K562 (cell line): ENCODE measurements at regions not wholly inside any gene's neighbourhood (a gene's known extent, or its start where the extent isn't known, plus 50 kb on each side); places are given as distances from the start of the nearest gene placed in this dataset.

Experiments
- ATAC-seq: fragments of 200-7000 bp; cut with Tn5 transposase; 3 replicates; pipeline ENCODE4 v1.9.1; 2020; ENCODE audit warnings: moderate library complexity
- BruUV-seq: library from RNA; stranded (reverse); fragments of 400-500 nt; replicated peaks from 2 replicates; lab custom pipeline; 2021; lab: Mats Ljungman, UMichigan
- CTCF ChIA-PET: fragments of 300-600 bp; formaldehyde crosslinking; extraction: SDS; loops from one replicate; lab custom pipeline; 2021; ENCODE audit warnings: low intra/inter-chr PET ratio; lab: Yijun Ruan, JAX
- POLR2A ChIA-PET: fragments of 300-600, 350-650 bp; sonication (Branson Sonifier 250); formaldehyde crosslinking; extraction: SDS; loops from one replicate; lab custom pipeline; 2021; ENCODE audit warnings: antibody characterized with exemption, inconsistent platforms; lab: Yijun Ruan, JAX
- DNase-seq, 4 experiments: peaks; one replicate each; pipeline versions ENCODE4 v3.0.0 to v3.0.0-alpha.2; 2011 to 2018; ENCODE audit warnings: low spot score in 3 of 4, mixed read lengths in 3 of 4; ENCODE audit errors: extremely low read depth in 1 of 4
- FAIRE-seq: peaks from 2 replicates; lab custom pipeline; 2011; peaks lifted over from hg19 to GRCh38; lab: Jason Lieb, UNC
- H2AFZ ChIP-seq: 2 replicates; pipeline ENCODE4 v1.6.0; 2011; ENCODE audit warnings: low read depth, low read length, control low read depth, inconsistent platforms
- H3K27ac ChIP-seq: fragments of 200-600 bp; 3 replicates; pipeline ENCODE4 v1.8.0; 2011; ENCODE audit warnings: low read depth, mild to moderate bottlenecking, control low read depth, inconsistent platforms, low read length, moderate library complexity, mixed read lengths; ENCODE audit errors: extremely low read depth
- H3K27me3 ChIP-seq, 2 experiments: fragments of 300-600 bp in 1 of 2; 2 replicates in 1 of 2; 3 replicates in 1 of 2; pipeline versions ENCODE4 v1.6.0 to v1.8.0; 2011; ENCODE audit warnings: inconsistent platforms in 2 of 2, low read length in 2 of 2, mild to moderate bottlenecking in 1 of 2, mixed read lengths in 1 of 2, moderate library complexity in 1 of 2; ENCODE audit not compliant: control insufficient read depth in 2 of 2, insufficient read depth in 2 of 2
- H3K36me3 ChIP-seq: fragments of 300-600 bp; 3 replicates; pipeline ENCODE4 v1.8.0; 2011; ENCODE audit warnings: mild to moderate bottlenecking, low read length, inconsistent platforms; ENCODE audit not compliant: control insufficient read depth, insufficient read depth
- H3K4me1 ChIP-seq, 2 experiments: fragments of 200-600 bp in 1 of 2; replicated peaks in 1 of 2; 2 replicates in 1 of 2; 3 replicates in 1 of 2; pipeline versions ENCODE4 v1.5.1 to v1.8.0; 2011; ENCODE audit warnings: inconsistent platforms in 2 of 2, low read length in 2 of 2, mild to moderate bottlenecking in 1 of 2, mixed read lengths in 1 of 2, moderate library complexity in 1 of 2; ENCODE audit not compliant: control insufficient read depth in 2 of 2, insufficient read depth in 2 of 2
- H3K4me2 ChIP-seq: 2 replicates; pipeline ENCODE4 v1.6.1; 2011; ENCODE audit warnings: low read length, control low read depth, inconsistent platforms, mixed read lengths; ENCODE audit not compliant: insufficient read depth
- H3K4me3 ChIP-seq: fragments of 200-600 bp; sonication (generic), shearing (Covaris generic); 2 replicates; pipeline ENCODE4 v1.5.1; 2016; ENCODE audit warnings: control low read depth, inconsistent platforms
- H3K79me2 ChIP-seq: fragments of 200-600 bp; 3 replicates; pipeline ENCODE4 v1.8.0; 2011; ENCODE audit warnings: low read length, inconsistent platforms; ENCODE audit not compliant: control insufficient read depth, insufficient read depth
- H3K9ac ChIP-seq, 2 experiments: 2 replicates each; pipeline versions ENCODE4 v1.6.0 to v1.6.1; 2011; ENCODE audit warnings: low read depth in 2 of 2, low read length in 2 of 2, control low read depth in 1 of 2, inconsistent platforms in 1 of 2, mild to moderate bottlenecking in 1 of 2, mixed read lengths in 1 of 2; ENCODE audit not compliant: insufficient read depth in 1 of 2
- H3K9me1 ChIP-seq: one replicate; pipeline ENCODE4 v1.6.0; 2011; ENCODE audit warnings: inconsistent platforms, mild to moderate bottlenecking, low read length, moderate library complexity; ENCODE audit not compliant: control insufficient read depth, insufficient read depth
- H3K9me3 ChIP-seq: replicated peaks from 2 replicates; pipeline ENCODE4 v1.5.1; 2011; ENCODE audit warnings: low read depth, low read length, inconsistent platforms; ENCODE audit not compliant: control insufficient read depth, insufficient read depth
- H4K20me1 ChIP-seq: replicated peaks from 2 replicates; pipeline ENCODE4 v1.6.1; 2011; ENCODE audit warnings: low read length, inconsistent platforms, mixed read lengths; ENCODE audit not compliant: control insufficient read depth, insufficient read depth
- CHD2 ChIP-seq: IDR thresholded peaks from 2 replicates; pipeline ENCODE4 v1.6.1; 2011; ENCODE audit warnings: low read depth, low read length
- GTF3C2 ChIP-seq: IDR thresholded peaks from 3 replicates; pipeline ENCODE4 v1.6.1; 2011; ENCODE audit warnings: borderline replicate concordance, mild to moderate bottlenecking, moderate library complexity; ENCODE audit not compliant: insufficient read length; ENCODE audit errors: extremely low read depth
- KAT8 ChIP-seq: fragments of 450-650 bp; IDR thresholded peaks from 2 replicates; pipeline ENCODE4 v1.6.1; 2016; ENCODE audit warnings: low read depth, mild to moderate bottlenecking
- MAZ ChIP-seq, 2 experiments: fragments of 450-650 bp in 1 of 2; sonication (generic) in 1 of 2; formaldehyde crosslinking; IDR thresholded peaks in 1 of 2; conservative IDR thresholded peaks in 1 of 2; 2 replicates each; pipeline versions ENCODE4 v1.4.0 to v1.5.0; 2020; ENCODE audit warnings: mild to moderate bottlenecking in 1 of 2, missing genetic modification reagents in 1 of 2
- PHF8 ChIP-seq: fragments of 200-600 bp; sonication (generic); IDR thresholded peaks from 2 replicates; pipeline ENCODE4 v1.6.1; 2012; ENCODE audit warnings: mixed run types, mild to moderate bottlenecking, inconsistent platforms, low read length, moderate library complexity, borderline replicate concordance
- RBM14 ChIP-seq: fragments of 200-400 bp; formaldehyde crosslinking; IDR thresholded peaks from 2 replicates; pipeline ENCODE4 v1.6.1; 2018; ENCODE audit warnings: low read depth, mild to moderate bottlenecking, low read length, moderate library complexity, borderline replicate concordance; ENCODE audit not compliant: insufficient read depth
- SMAD4 ChIP-seq: fragments of 250-450 bp; sonication (Bioruptor Pico); conservative IDR thresholded peaks from 2 replicates; pipeline ENCODE4 v1.8.0; 2021; ENCODE audit warnings: inconsistent platforms, mild to moderate bottlenecking, moderate library complexity
- SMC3 ChIP-seq: conservative IDR thresholded peaks from 2 replicates; pipeline ENCODE4 v1.6.1; 2011; ENCODE audit warnings: low read depth, low read length, improper control_type of control experiment; ENCODE audit not compliant: insufficient read depth
- SP2 ChIP-seq: IDR thresholded peaks from 2 replicates; pipeline ENCODE4 v1.6.1; 2011; ENCODE audit warnings: mild to moderate bottlenecking, low read depth, low read length, moderate library complexity; ENCODE audit not compliant: poor library complexity, severe bottlenecking; ENCODE audit errors: extremely low read depth
- ZKSCAN8 ChIP-seq: fragments of 200-800 bp; sonication (Bioruptor generic); IDR thresholded peaks from 2 replicates; pipeline ENCODE4 v1.6.1; 2016; ENCODE audit warnings: missing genetic modification characterization, missing compliant biosample characterization
- ZNF511 ChIP-seq: sonication (generic); formaldehyde crosslinking; IDR thresholded peaks from 2 replicates; pipeline ENCODE4 v1.8.0; 2022; ENCODE audit warnings: mild to moderate bottlenecking, missing genetic modification reagents
- ZNF75A ChIP-seq: fragments of 450-650 bp; formaldehyde crosslinking; IDR thresholded peaks from 2 replicates; pipeline ENCODE4 v1.4.0; 2020; ENCODE audit warnings: mild to moderate bottlenecking
- ZNF780A ChIP-seq: fragments of 250-450 bp; sonication (Bioruptor Pico); IDR thresholded peaks from 2 replicates; pipeline ENCODE4 v1.5.0; 2021; ENCODE audit warnings: mild to moderate bottlenecking
- WGBS: fragments of 100-300 bp; shearing (Covaris generic); methylation state at CpG from one replicate; pipeline ENCODE4 v1.1.6; 2016; ENCODE audit warnings: low coverage, mixed read lengths; ENCODE audit not compliant: insufficient coverage; ENCODE audit errors: missing lambda C conversion rate; 5-methylcytosine and 5-hydroxymethylcytosine counted together
- in situ Hi-C: fragments of 300-500 bp; cut with MboI; formaldehyde crosslinking; loops from 4 replicates; pipeline ENCODE4 v1.15.0; 2018; ENCODE audit warnings: inconsistent platforms, mixed read lengths
- intact Hi-C: fragments of 100-400 bp; cut with micrococcal nuclease; formaldehyde crosslinking; loops from 2 replicates; pipeline ENCODE4 v1.14.2; 2022

GRCh38 chr16:49931266-49931665, 75.4 kb upstream of the ZNF423 start:
- intact Hi-C loops, result no loop called here
- no peak overlapping the region for H3K27ac ChIP-seq
- in situ Hi-C loops, result no loop called here
- no peaks in the 10 kb centered on the region for H3K9me1 ChIP-seq
- BruUV-seq, result no TSS peak
- no peak overlapping the region; a peak in 1 of 4 replicates for H3K9ac ChIP-seq
- H3K36me3 ChIP-seq, result no peaks in the 10 kb centered on the region
- DNase-seq, result no peak
- H3K4me2 ChIP-seq, result no peak overlapping the region
- FAIRE-seq, result no peak
- WGBS, result 0% methylated on average over 5 of the region's 5 CpGs
- no peaks in the 10 kb centered on the region for H3K79me2 ChIP-seq
- CTCF ChIA-PET, result no interaction called here
- H3K9me3 ChIP-seq, result no peaks in the 10 kb centered on the region
- POLR2A ChIA-PET, result interaction anchor here (0.5 kb wide), 1 partner anchor 99 kb away, joined by 3 read pairs; no protein-coding TSS in a partner anchor
- ATAC-seq, result no peak
- no peak overlapping the region for H3K4me3 ChIP-seq
- peaks cover 17 to 44% of the 10 kb centered on the region in 2 experiments for H3K27me3 ChIP-seq
- H3K4me1 ChIP-seq, result no peaks in the 10 kb centered on the region
- H2AFZ ChIP-seq, result no peak overlapping the region
- no peaks in the 10 kb centered on the region for H4K20me1 ChIP-seq
- TF ChIP-seq ZNF511, result no peak
- TF ChIP-seq MAZ (CRISPR knock-in tag; conservative IDR thresholded peaks at IDR 0.05 in 1 of 2, IDR thresholded peaks at IDR 0.05 in 1 of 2), result no peak
- no peak for TF ChIP-seq SMC3
- TF ChIP-seq CHD2, result no peak
- no peak for TF ChIP-seq KAT8
- TF ChIP-seq GTF3C2, result no peak
- TF ChIP-seq ZNF780A (CRISPR knock-in tag), result no peak
- no peak for TF ChIP-seq ZKSCAN8 (CRISPR knock-in tag)
- TF ChIP-seq RBM14, result no peak
- no peak for TF ChIP-seq ZNF75A
- TF ChIP-seq PHF8, result no peak
- no peak for TF ChIP-seq SMAD4 (CRISPR knock-in tag)
- TF ChIP-seq SP2, result no peak
